Inferior parietal cortex (tissue), 1 donor: ENCODE measurements at regions not wholly inside any gene's neighbourhood (a gene's known extent, or its start where the extent isn't known, plus 50 kb on each side); places are given as distances from the start of the nearest gene placed in this dataset.
"Not testable (repeated sequence)": the region's sequence is repeated elsewhere in the genome, so short reads cannot be mapped to it uniquely, and the experiment has no call there.

Experiments used
- DNase-seq: peaks from one replicate; pipeline ENCODE4 v3.0.0-alpha.2; 2016; ENCODE audit errors: extremely low spot score

- DNase-seq: no peak
These were observed 98.8 kb upstream of the GALNT15 start for GRCh38 chr3:16075647-16076046.

- no peak for DNase-seq
These were observed 97.9 kb upstream of the GALNT15 start for GRCh38 chr3:16076564-16076963.

GRCh38 chr3:16077146-16077545 is 97.3 kb upstream of the GALNT15 start:
- not testable (repeated sequence) for DNase-seq

GRCh38 chr3:16077681-16078080 is 96.8 kb upstream of the GALNT15 start:
- not testable (repeated sequence) for DNase-seq

GRCh38 chr3:16079519-16079918 is 95.0 kb upstream of the GALNT15 start:
- no peak for DNase-seq

- DNase-seq: no peak
These were observed 92.8 kb upstream of the GALNT15 start for GRCh38 chr3:16081661-16082060.

- no peak for DNase-seq
These were observed 89.6 kb upstream of the GALNT15 start for GRCh38 chr3:16084887-16085286.

GRCh38 chr3:16085410-16085809 is 89.1 kb upstream of the GALNT15 start:
- no peak for DNase-seq

- peak; percentile 92 for DNase-seq
These were observed 88.4 kb upstream of the GALNT15 start for GRCh38 chr3:16085884-16086608.

GRCh38 chr3:16086690-16087089 is 87.8 kb upstream of the GALNT15 start:
- DNase-seq: no peak

- no peak for DNase-seq
These were observed 86.0 kb upstream of the GALNT15 start for GRCh38 chr3:16088496-16088895.

- no peak for DNase-seq
These were observed 85.0 kb upstream of the GALNT15 start for GRCh38 chr3:16089521-16089920.

- no peak for DNase-seq
These were observed 84.5 kb upstream of the GALNT15 start for GRCh38 chr3:16090024-16090423.

GRCh38 chr3:16090706-16091105 is 83.8 kb upstream of the GALNT15 start:
- no peak for DNase-seq

GRCh38 chr3:16092923-16093322 is 81.6 kb upstream of the GALNT15 start:
- no peak for DNase-seq

GRCh38 chr3:16101295-16102186 is 72.9 kb upstream of the GALNT15 start:
- no peak for DNase-seq

GRCh38 chr3:16102187-16102561 is 72.3 kb upstream of the GALNT15 start:
- no peak for DNase-seq

- no peak for DNase-seq
These were observed 71.5 kb upstream of the GALNT15 start for GRCh38 chr3:16102905-16103364.

- no peak for DNase-seq
These were observed 71.0 kb upstream of the GALNT15 start for GRCh38 chr3:16103472-16103871.

GRCh38 chr3:16104156-16104555 is 70.3 kb upstream of the GALNT15 start:
- DNase-seq: no peak

GRCh38 chr3:16106050-16106449 is 68.4 kb upstream of the GALNT15 start:
- DNase-seq: no peak

- no peak for DNase-seq
These were observed 66.1 kb upstream of the GALNT15 start for GRCh38 chr3:16108424-16108823.

GRCh38 chr3:16109929-16110328 is 64.6 kb upstream of the GALNT15 start:
- DNase-seq: no peak
